ENCODE measurements at regions not wholly inside any gene's neighbourhood (a gene's known extent, or its start where the extent isn't known, plus 50 kb on each side); places are given as distances from the start of the nearest gene placed in this dataset.

DNA sequence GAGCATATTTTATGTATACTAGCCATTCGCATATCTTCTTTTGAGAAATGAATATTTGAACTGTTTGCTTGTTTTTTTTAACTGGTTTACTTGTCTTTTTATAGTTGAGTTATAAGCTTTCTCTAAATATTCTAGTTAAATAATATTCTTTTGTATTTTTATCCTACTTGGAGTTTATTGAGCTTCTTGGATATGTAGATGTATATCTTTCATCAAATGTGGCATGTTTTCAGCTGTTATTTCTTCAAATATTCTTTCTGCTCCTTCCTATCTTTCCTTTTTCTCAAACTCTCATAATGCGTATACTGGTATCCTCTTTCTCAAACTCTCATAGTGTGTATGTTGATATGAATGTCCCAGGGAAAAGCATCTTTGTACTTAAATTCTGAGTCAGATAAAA lies 100.3 kb upstream of the NCKAP5 start:
- no peak for TF ChIP-seq CTCF (IDR thresholded peaks at IDR 0.05)
- no peak for TF ChIP-seq EP300 (IDR thresholded peaks at IDR 0.05)
- no peak for TF ChIP-seq POLR2AphosphoS5 (IDR thresholded peaks at IDR 0.05)
- TF ChIP-seq POLR2A (IDR thresholded peaks at IDR 0.05; ENCODE audit: low read depth): no peak
- no peak for DNase-seq (ENCODE audit: extremely low spot score)
- intact Hi-C loops (cut with DNase I): no loop called here
- 95% methylated on average over 2 of the region's 2 CpGs for WGBS
- Histone ChIP-seq H3K27me3 (no peaks in the 10 kb centered on the region), H3K4me3 (no peak overlapping the region), H3K36me3 (no peaks in the 10 kb centered on the region), H3K4me1 (peaks cover under 1 to 8% (median 8%) of the 10 kb centered on the region in 4 donors), H3K27ac (replicated peaks in 1 of 4) (no peak overlapping the region), H3K9me3 (peaks cover 0 to 11% (median 5%) of the 10 kb centered on the region in 4 donors)

DNA sequence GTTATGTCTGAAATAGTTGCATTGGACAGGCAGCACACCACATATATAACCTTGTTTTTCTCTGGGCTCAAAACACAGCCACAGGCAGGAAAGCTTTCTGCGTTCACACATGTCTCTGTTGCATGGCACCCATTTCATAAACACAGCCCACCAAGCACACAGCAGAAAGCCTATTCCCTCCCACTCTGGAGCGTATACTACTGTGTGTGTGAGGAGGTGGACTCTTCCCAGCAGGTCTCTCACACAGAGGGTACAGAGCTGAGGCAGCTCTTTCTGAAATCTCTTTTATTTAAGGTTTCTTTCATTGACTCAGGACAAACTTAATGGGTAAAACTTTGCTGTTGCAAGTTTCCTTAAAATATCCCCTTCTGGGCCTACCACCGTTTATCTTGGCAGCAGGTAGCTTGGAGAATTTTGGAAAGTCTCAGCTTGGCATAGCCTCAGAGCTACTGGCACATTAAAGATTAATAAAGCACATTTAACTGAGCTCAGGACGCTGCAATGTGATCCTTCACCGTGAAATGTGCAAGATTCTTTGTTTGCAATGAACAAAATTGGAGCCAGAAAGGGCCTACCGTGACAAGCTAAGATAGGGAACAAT lies 105.1 kb upstream of the NCKAP5 start:
- 41% methylated on average over 6 of the region's 6 CpGs for WGBS
- no peak for DNase-seq (ENCODE audit: extremely low spot score)
- intact Hi-C loops (cut with DNase I): no loop called here
- no peak for TF ChIP-seq POLR2AphosphoS5 (IDR thresholded peaks at IDR 0.05)
- TF ChIP-seq EP300 (IDR thresholded peaks at IDR 0.05): no peak
- TF ChIP-seq POLR2A (IDR thresholded peaks at IDR 0.05; ENCODE audit: low read depth): no peak
- no peak for TF ChIP-seq CTCF (IDR thresholded peaks at IDR 0.05)
- Histone ChIP-seq H3K4me3 (no peak overlapping the region), H3K4me1 (peaks cover 24 to 36% (median 30%) of the 10 kb centered on the region in 4 donors), H3K27ac (replicated peaks in 1 of 4) (peak overlapping the region in 3 of 4 donors; percentile 2 to 13 (median 6)), H3K27me3 (no peaks in the 10 kb centered on the region), H3K9me3 (peaks cover 0 to 9% (median 1%) of the 10 kb centered on the region in 4 donors), H3K36me3 (no peaks in the 10 kb centered on the region)

GRCh38 chr2:133674066-133674432 lies 105.8 kb upstream of the NCKAP5 start:
- TF ChIP-seq EP300 (IDR thresholded peaks at IDR 0.05): no peak
- TF ChIP-seq POLR2AphosphoS5 (IDR thresholded peaks at IDR 0.05): no peak
- no peak for TF ChIP-seq POLR2A (IDR thresholded peaks at IDR 0.05; ENCODE audit: low read depth)
- no peak for TF ChIP-seq CTCF (IDR thresholded peaks at IDR 0.05)
- Histone ChIP-seq H3K27me3 (no peaks in the 10 kb centered on the region), H3K4me1 (peaks cover 24 to 36% (median 30%) of the 10 kb centered on the region in 4 donors), H3K4me3 (peak overlapping the region in 1 of 4 donors; percentile 38), H3K27ac (replicated peaks in 1 of 4) (peak overlapping the region in 3 of 4 donors; percentile 6 to 71 (median 13)), H3K9me3 (peaks cover 0 to 3% (median 0%) of the 10 kb centered on the region in 4 donors), H3K36me3 (no peaks in the 10 kb centered on the region)
- WGBS: 60% methylated on average over 4 of the region's 4 CpGs
- DNase-seq (ENCODE audit: extremely low spot score): no peak
- intact Hi-C loops (cut with DNase I): no loop called here

- peak overlapping the region; percentile 20 to 43 (median 40) for H3K4me3 ChIP-seq
- 14% methylated on average over 21 of the region's 21 CpGs for WGBS
- no peaks in the 10 kb centered on the region for H3K9me3 ChIP-seq
- H3K36me3 ChIP-seq: no peaks in the 10 kb centered on the region
- no peaks in the 10 kb centered on the region for H3K27me3 ChIP-seq
- TF ChIP-seq CTCF (IDR thresholded peaks at IDR 0.05) (no peak), EP300 (IDR thresholded peaks at IDR 0.05) (no peak), POLR2A (IDR thresholded peaks at IDR 0.05; ENCODE audit: low read depth) (no peak)
- peak overlapping the region; percentile 13 to 71 (median 30) for H3K27ac ChIP-seq (replicated peaks in 1 of 4)
- DNase-seq (ENCODE audit: extremely low spot score): no peak
- H3K4me1 ChIP-seq: peaks cover 24 to 36% (median 30%) of the 10 kb centered on the region in 4 donors
- intact Hi-C loops (cut with DNase I): no loop called here
Measured at GRCh38 chr2:133674433-133675331, 106.4 kb upstream of the NCKAP5 start.

Data from esophagus muscularis mucosa (tissue), 4 donors.